ENCODE measurements at regions not wholly inside any gene's neighbourhood (a gene's known extent, or its start where the extent isn't known, plus 50 kb on each side); places are given as distances from the start of the nearest gene placed in this dataset.

GRCh38 chrX:14291666-14292500 is 237.5 kb upstream of the GLRA2 start:
- H4K20me1 ChIP-seq (replicated peaks; ENCODE audit: control insufficient read depth, insufficient read depth, low read length): no peaks in the 10 kb centered on the region
- no peak for TF ChIP-seq LARP7 (IDR thresholded peaks at IDR 0.05)
- WGBS (ENCODE audit: insufficient coverage, low coverage, missing lambda C conversion rate): 3% methylated on average over 10 of the region's 10 CpGs
- ChIA-PET CTCF (ENCODE audit: low intra/inter-chr PET ratio) (no interaction called here), POLR2A (no interaction called here)
- H3K4me3 ChIP-seq: no peak overlapping the region
- no peaks in the 10 kb centered on the region for H3K9me3 ChIP-seq (replicated peaks; ENCODE audit: control insufficient read depth, insufficient read depth, low read depth, low read length)
- in situ Hi-C loops (cut with MboI) (no loop called here), intact Hi-C loops (cut with micrococcal nuclease) (no loop called here)
- no TSS peak for BruUV-seq (replicated peaks)
- no peak overlapping the region for H3K9ac ChIP-seq (ENCODE audit: insufficient read depth in 1 of 2, low read depth in 2 of 2, low read length in 2 of 2)
- FAIRE-seq (no peak), DNase-seq (ENCODE audit: extremely low read depth in 1 of 4, low spot score in 3 of 4) (no peak), ATAC-seq (no peak)
- no peaks in the 10 kb centered on the region for H3K27me3 ChIP-seq (ENCODE audit: control insufficient read depth in 2 of 2, insufficient read depth in 2 of 2, low read length in 2 of 2)
- H2AFZ ChIP-seq (ENCODE audit: low read depth, low read length): no peak overlapping the region
- no peak overlapping the region for H3K4me2 ChIP-seq (ENCODE audit: insufficient read depth, low read length)
- H3K36me3 ChIP-seq (ENCODE audit: control insufficient read depth, insufficient read depth, low read length): no peaks in the 10 kb centered on the region
- H3K9me1 ChIP-seq (ENCODE audit: control insufficient read depth, insufficient read depth, low read length): no peaks in the 10 kb centered on the region
- H3K79me2 ChIP-seq (ENCODE audit: control insufficient read depth, insufficient read depth, low read length): no peaks in the 10 kb centered on the region
- H3K27ac ChIP-seq (ENCODE audit: extremely low read depth, low read depth, low read length): no peak overlapping the region
- H3K4me1 ChIP-seq (replicated peaks in 1 of 2; ENCODE audit: control insufficient read depth in 2 of 2, insufficient read depth in 2 of 2, low read length in 2 of 2): no peaks in the 10 kb centered on the region

GRCh38 chrX:14290335-14290734 is 239.0 kb upstream of the GLRA2 start:
- TF ChIP-seq MAFK (IDR thresholded peaks at IDR 0.05; ENCODE audit: low read length): peak; percentile 13; the same call in 1 of the 2 replicates
- peak; percentile 16; the same call in 1 of the 2 replicates for TF ChIP-seq MAFF (IDR thresholded peaks at IDR 0.05; ENCODE audit: low read length)
- TF ChIP-seq NFE2L1 (tag; IDR thresholded peaks at IDR 0.05; ENCODE audit: borderline replicate concordance, low read depth): peak; percentile 24; the same call in 1 of the 2 replicates
- TF ChIP-seq SMARCB1 (IDR thresholded peaks at IDR 0.05; ENCODE audit: insufficient read length, low read depth): no peak
- TF ChIP-seq MAFG (tag; conservative IDR thresholded peaks at IDR 0.05): peak; percentile 57
- H2AFZ ChIP-seq (ENCODE audit: low read depth, low read length): no peak overlapping the region
- no peaks in the 10 kb centered on the region for H3K4me1 ChIP-seq (replicated peaks in 1 of 2; ENCODE audit: control insufficient read depth in 2 of 2, insufficient read depth in 2 of 2, low read length in 2 of 2)
- no peaks in the 10 kb centered on the region for H3K9me3 ChIP-seq (replicated peaks; ENCODE audit: control insufficient read depth, insufficient read depth, low read depth, low read length)
- ChIA-PET POLR2A (no interaction called here), CTCF (ENCODE audit: low intra/inter-chr PET ratio) (no interaction called here)
- no TSS peak for BruUV-seq (replicated peaks)
- H3K4me2 ChIP-seq (ENCODE audit: insufficient read depth, low read length): no peak overlapping the region
- H3K27me3 ChIP-seq (ENCODE audit: control insufficient read depth in 2 of 2, insufficient read depth in 2 of 2, low read length in 2 of 2): no peaks in the 10 kb centered on the region
- intact Hi-C loops (cut with micrococcal nuclease): no loop called here
- H3K27ac ChIP-seq (ENCODE audit: extremely low read depth, low read depth, low read length): no peak overlapping the region
- H3K36me3 ChIP-seq (ENCODE audit: control insufficient read depth, insufficient read depth, low read length): no peaks in the 10 kb centered on the region
- H4K20me1 ChIP-seq (replicated peaks; ENCODE audit: control insufficient read depth, insufficient read depth, low read length): no peaks in the 10 kb centered on the region
- no peak for ATAC-seq
- no peaks in the 10 kb centered on the region for H3K9me1 ChIP-seq (ENCODE audit: control insufficient read depth, insufficient read depth, low read length)
- no peak for DNase-seq (ENCODE audit: extremely low read depth in 1 of 4, low spot score in 3 of 4)
- FAIRE-seq: no peak
- no peak overlapping the region for H3K9ac ChIP-seq (ENCODE audit: insufficient read depth in 1 of 2, low read depth in 2 of 2, low read length in 2 of 2)
- H3K4me3 ChIP-seq: no peak overlapping the region
- H3K79me2 ChIP-seq (ENCODE audit: control insufficient read depth, insufficient read depth, low read length): no peaks in the 10 kb centered on the region
- 0% methylated on average over 2 of the region's 2 CpGs for WGBS (ENCODE audit: insufficient coverage, low coverage, missing lambda C conversion rate)
- in situ Hi-C loops (cut with MboI): no loop called here
